WTC11 (cell line): ENCODE measurements at regions not wholly inside any gene's neighbourhood (a gene's known extent, or its start where the extent isn't known, plus 50 kb on each side); places are given as distances from the start of the nearest gene placed in this dataset.

ENCODE experiments used
- ATAC-seq: fragments of 200-7000 bp; cut with Tn5 transposase; 2 replicates; pipeline ENCODE4 v1.10.0; 2021; ENCODE audit warnings: mild to moderate bottlenecking, moderate library complexity
- CTCF ChIA-PET: fragments of 300-600 bp; sonication (Branson Sonifier 250); formaldehyde crosslinking; loops from one replicate; lab custom pipeline; 2021; ENCODE audit warnings: antibody characterized with exemption; lab: Charles Lee
- POLR2A ChIA-PET: fragments of 350-600 bp; sonication (Branson Sonifier 250); formaldehyde crosslinking; loops from one replicate; lab custom pipeline; 2021; ENCODE audit warnings: antibody characterized with exemption; lab: Charles Lee
- DNase-seq: peaks from one replicate; pipeline ENCODE4 v3.0.0; 2021; ENCODE audit warnings: low spot score
- H3K27ac Mint-ChIP-seq: 2 replicates; pipeline ENCODE4 v1.8.0; 2021; ENCODE audit warnings: mixed read lengths
- H3K27me3 Mint-ChIP-seq: 2 replicates; pipeline ENCODE4 v1.8.0; 2021; ENCODE audit warnings: low read depth, mild to moderate bottlenecking, moderate library complexity, mixed read lengths
- H3K36me3 Mint-ChIP-seq: 2 replicates; pipeline ENCODE4 v1.8.0; 2021; ENCODE audit warnings: mixed read lengths
- H3K4me1 Mint-ChIP-seq: 2 replicates; pipeline ENCODE4 v1.8.0; 2022; ENCODE audit warnings: mixed read lengths
- H3K4me3 Mint-ChIP-seq: 2 replicates; pipeline ENCODE4 v1.8.0; 2021; ENCODE audit warnings: mild to moderate bottlenecking, moderate library complexity, mixed read lengths
- H3K9me3 Mint-ChIP-seq: 2 replicates; pipeline ENCODE4 v1.8.0; 2021; ENCODE audit warnings: mixed read lengths
- AFF4 ChIP-seq: sonication (generic); formaldehyde crosslinking; IDR thresholded peaks from 2 replicates; pipeline ENCODE4 v1.8.1; 2023; ENCODE audit warnings: mild to moderate bottlenecking, missing genetic modification reagents, borderline replicate concordance
- ATF3 ChIP-seq: sonication (generic); formaldehyde crosslinking; conservative IDR thresholded peaks from 2 replicates; pipeline ENCODE4 v1.8.1; 2022; ENCODE audit warnings: mild to moderate bottlenecking, missing genetic modification reagents
- ATF6 ChIP-seq: sonication (generic); formaldehyde crosslinking; IDR thresholded peaks from 2 replicates; pipeline ENCODE4 v1.8.1; 2023; ENCODE audit warnings: mild to moderate bottlenecking, missing genetic modification reagents
- CDX4 ChIP-seq: fragments of 250-450 bp; sonication (Bioruptor Pico); IDR thresholded peaks from 2 replicates; pipeline ENCODE4 v1.9.0; 2021; ENCODE audit warnings: moderate library complexity, mild to moderate bottlenecking, inconsistent platforms, borderline replicate concordance
- CREB1 ChIP-seq: sonication (generic); formaldehyde crosslinking; IDR thresholded peaks from 2 replicates; pipeline ENCODE4 v1.8.0; 2023; ENCODE audit warnings: mild to moderate bottlenecking, missing genetic modification reagents
- ESRRA ChIP-seq: sonication (generic); formaldehyde crosslinking; IDR thresholded peaks from 2 replicates; pipeline ENCODE4 v1.8.1; 2022; ENCODE audit warnings: mild to moderate bottlenecking, missing genetic modification reagents, borderline replicate concordance
- FOXJ3 ChIP-seq: sonication (generic); formaldehyde crosslinking; IDR thresholded peaks from 2 replicates; pipeline ENCODE4 v1.9.0; 2021; ENCODE audit warnings: missing genetic modification reagents, mild to moderate bottlenecking, borderline replicate concordance
- GRHL2 ChIP-seq: fragments of 250-450 bp; sonication (Bioruptor Pico); IDR thresholded peaks from 2 replicates; pipeline ENCODE4 v1.8.0; 2022; ENCODE audit warnings: mild to moderate bottlenecking, moderate library complexity; ENCODE audit not compliant: insufficient replicate concordance, severe bottlenecking
- JAZF1 ChIP-seq: fragments of 250-450 bp; sonication (Bioruptor Pico); IDR thresholded peaks from 2 replicates; pipeline ENCODE4 v1.9.0; 2021; ENCODE audit warnings: moderate library complexity, mild to moderate bottlenecking, inconsistent platforms
- KAT7 ChIP-seq: sonication (generic); formaldehyde crosslinking; IDR thresholded peaks from 2 replicates; pipeline ENCODE4 v1.8.1; 2023; ENCODE audit warnings: missing genetic modification reagents, mild to moderate bottlenecking, borderline replicate concordance
- NR2C2 ChIP-seq: sonication (generic); formaldehyde crosslinking; IDR thresholded peaks from 2 replicates; pipeline ENCODE4 v1.8.0; 2022; ENCODE audit warnings: mild to moderate bottlenecking, missing genetic modification reagents
- RELA ChIP-seq: sonication (generic); formaldehyde crosslinking; IDR thresholded peaks from 2 replicates; pipeline ENCODE4 v1.8.1; 2022; ENCODE audit warnings: missing genetic modification reagents, mild to moderate bottlenecking, borderline replicate concordance
- RORB ChIP-seq: fragments of 250-450 bp; sonication (Bioruptor Pico); IDR thresholded peaks from 2 replicates; pipeline ENCODE4 v1.9.0; 2021; ENCODE audit warnings: mild to moderate bottlenecking
- SMAD3 ChIP-seq: sonication (generic); formaldehyde crosslinking; IDR thresholded peaks from 2 replicates; pipeline ENCODE4 v1.8.0; 2022; ENCODE audit warnings: missing genetic modification reagents, mild to moderate bottlenecking, borderline replicate concordance
- SOX15 ChIP-seq: fragments of 250-450 bp; sonication (Bioruptor Pico); IDR thresholded peaks from 2 replicates; pipeline ENCODE4 v1.9.0; 2021; ENCODE audit warnings: mild to moderate bottlenecking
- TCF7 ChIP-seq: sonication (generic); formaldehyde crosslinking; IDR thresholded peaks from 2 replicates; pipeline ENCODE4 v1.8.0; 2022; ENCODE audit warnings: mild to moderate bottlenecking, low read depth, missing genetic modification reagents, moderate library complexity
- ZNF219 ChIP-seq: sonication (generic); formaldehyde crosslinking; IDR thresholded peaks from 2 replicates; pipeline ENCODE4 v1.8.0; 2023; ENCODE audit warnings: missing genetic modification reagents, mild to moderate bottlenecking, borderline replicate concordance
- TF ChIP-seq, protein P1 (sequence below): sonication (generic); formaldehyde crosslinking; IDR thresholded peaks from 2 replicates; pipeline ENCODE4 v1.8.0; 2023; ENCODE audit warnings: missing genetic modification reagents
- TF ChIP-seq, protein P2 (sequence below): fragments of 250-450 bp; sonication (Bioruptor Pico); IDR thresholded peaks from 2 replicates; pipeline ENCODE4 v1.9.0; 2021; ENCODE audit warnings: mild to moderate bottlenecking

DNA sequence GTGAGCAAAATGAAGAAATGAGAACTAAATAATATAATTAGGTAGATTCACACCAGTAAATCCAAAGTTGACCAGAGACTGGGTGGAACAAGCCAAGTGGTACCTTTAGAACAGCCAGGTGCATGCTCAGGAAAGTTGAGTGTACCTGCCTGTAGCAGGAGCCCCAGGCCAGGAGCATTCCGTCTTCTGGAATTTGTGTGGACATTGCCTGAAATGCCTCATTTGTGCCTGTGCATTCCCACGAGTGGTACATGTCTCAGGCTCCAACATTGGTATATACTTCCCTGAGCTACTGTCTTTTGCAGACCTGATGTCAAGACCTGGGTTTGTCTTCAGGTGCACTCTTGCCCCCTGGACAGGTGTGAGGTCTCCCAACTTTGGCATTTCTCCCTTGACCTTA lies 187.6 kb upstream of the NECTIN1 start (continued):
- TF ChIP-seq, protein P1, sequence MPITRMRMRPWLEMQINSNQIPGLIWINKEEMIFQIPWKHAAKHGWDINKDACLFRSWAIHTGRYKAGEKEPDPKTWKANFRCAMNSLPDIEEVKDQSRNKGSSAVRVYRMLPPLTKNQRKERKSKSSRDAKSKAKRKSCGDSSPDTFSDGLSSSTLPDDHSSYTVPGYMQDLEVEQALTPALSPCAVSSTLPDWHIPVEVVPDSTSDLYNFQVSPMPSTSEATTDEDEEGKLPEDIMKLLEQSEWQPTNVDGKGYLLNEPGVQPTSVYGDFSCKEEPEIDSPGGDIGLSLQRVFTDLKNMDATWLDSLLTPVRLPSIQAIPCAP (CRISPR knock-in tag), result no peak
- TF ChIP-seq CREB1 (CRISPR knock-in tag) (no peak), RORB (CRISPR knock-in tag) (no peak), CDX4 (no peak), JAZF1 (no peak), AFF4 (no peak), TCF7 (CRISPR knock-in tag) (no peak), ZNF219 (CRISPR knock-in tag) (no peak), ESRRA (CRISPR knock-in tag) (no peak), ATF3 (CRISPR knock-in tag) (no peak)

GRCh38 chr11:119912229-119912628 lies 183.2 kb upstream of the NECTIN1 start:
- Mint-ChIP-seq H3K4me1 (peaks cover 14% of the 10 kb centered on the region), H3K27me3 (no peaks in the 10 kb centered on the region; the same call in 1 of the 2 replicates), H3K36me3 (no peaks in the 10 kb centered on the region), H3K27ac (no peak overlapping the region)
- no peak for DNase-seq
- CTCF ChIA-PET, result interaction anchor here (0.6 to 1.1 kb wide), 2 partner anchors 63 to 191 kb away, joined by 3 read pairs; no protein-coding TSS in a partner anchor
- TF ChIP-seq SMAD3 (CRISPR knock-in tag), result no peak
- TF ChIP-seq ATF6, result no peak
- no peak for TF ChIP-seq NR2C2
- no peak for TF ChIP-seq KAT7 (CRISPR knock-in tag)
- TF ChIP-seq, protein P2, sequence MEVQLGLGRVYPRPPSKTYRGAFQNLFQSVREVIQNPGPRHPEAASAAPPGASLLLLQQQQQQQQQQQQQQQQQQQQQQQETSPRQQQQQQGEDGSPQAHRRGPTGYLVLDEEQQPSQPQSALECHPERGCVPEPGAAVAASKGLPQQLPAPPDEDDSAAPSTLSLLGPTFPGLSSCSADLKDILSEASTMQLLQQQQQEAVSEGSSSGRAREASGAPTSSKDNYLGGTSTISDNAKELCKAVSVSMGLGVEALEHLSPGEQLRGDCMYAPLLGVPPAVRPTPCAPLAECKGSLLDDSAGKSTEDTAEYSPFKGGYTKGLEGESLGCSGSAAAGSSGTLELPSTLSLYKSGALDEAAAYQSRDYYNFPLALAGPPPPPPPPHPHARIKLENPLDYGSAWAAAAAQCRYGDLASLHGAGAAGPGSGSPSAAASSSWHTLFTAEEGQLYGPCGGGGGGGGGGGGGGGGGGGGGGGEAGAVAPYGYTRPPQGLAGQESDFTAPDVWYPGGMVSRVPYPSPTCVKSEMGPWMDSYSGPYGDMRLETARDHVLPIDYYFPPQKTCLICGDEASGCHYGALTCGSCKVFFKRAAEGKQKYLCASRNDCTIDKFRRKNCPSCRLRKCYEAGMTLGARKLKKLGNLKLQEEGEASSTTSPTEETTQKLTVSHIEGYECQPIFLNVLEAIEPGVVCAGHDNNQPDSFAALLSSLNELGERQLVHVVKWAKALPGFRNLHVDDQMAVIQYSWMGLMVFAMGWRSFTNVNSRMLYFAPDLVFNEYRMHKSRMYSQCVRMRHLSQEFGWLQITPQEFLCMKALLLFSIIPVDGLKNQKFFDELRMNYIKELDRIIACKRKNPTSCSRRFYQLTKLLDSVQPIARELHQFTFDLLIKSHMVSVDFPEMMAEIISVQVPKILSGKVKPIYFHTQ, result no peak
- TF ChIP-seq FOXJ3 (CRISPR knock-in tag), result no peak
- TF ChIP-seq RELA (CRISPR knock-in tag), result no peak
- no peak for TF ChIP-seq SOX15 (CRISPR knock-in tag)
- TF ChIP-seq GRHL2 (CRISPR knock-in tag), result no peak
- TF ChIP-seq, all 79 proteins: peak for 0
- ATAC-seq, result no peak
- POLR2A ChIA-PET, result no interaction called here
- no peak overlapping the region for H3K4me3 Mint-ChIP-seq
- peaks cover 19% of the 10 kb centered on the region for H3K9me3 Mint-ChIP-seq
